ENCODE measurements at regions not wholly inside any gene's neighbourhood (a gene's known extent, or its start where the extent isn't known, plus 50 kb on each side); places are given as distances from the start of the nearest gene placed in this dataset.

DNA sequence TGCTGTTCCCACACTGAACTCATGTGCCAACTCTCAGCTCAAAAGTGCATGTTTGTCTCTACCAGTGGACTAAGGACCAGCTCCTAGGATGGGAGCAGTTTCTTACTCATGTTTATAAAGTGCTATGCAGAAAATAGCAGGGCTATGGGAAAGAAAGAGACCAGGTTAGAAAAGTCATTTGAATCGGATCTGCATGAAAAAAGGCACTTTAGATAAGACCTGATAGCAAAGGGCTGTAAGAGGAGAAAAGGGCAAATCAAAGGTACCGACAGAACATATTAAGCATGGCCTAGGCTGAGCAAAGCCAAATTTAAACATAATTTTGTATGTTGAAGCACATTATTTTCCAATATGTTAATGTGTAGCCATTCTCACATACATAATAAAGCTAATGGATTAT is 362.3 kb upstream of the ZFP42 start:
- Mint-ChIP-seq H3K27me3 (ENCODE audit: low read depth in 3 of 3) (peaks cover 0 to 1% (median 0%) of the 10 kb centered on the region in 3 donors), H3K4me1 (no peaks in the 10 kb centered on the region), H3K4me3 (no peak overlapping the region), H3K36me3 (no peaks in the 10 kb centered on the region), H3K27ac (no peak overlapping the region), H3K9me3 (peaks cover 0 to 4% (median 0%) of the 10 kb centered on the region in 7 donors)
- H3K9me3 ChIP-seq (replicated peaks in 1 of 2; ENCODE audit: control insufficient read depth in 1 of 2, insufficient read depth in 1 of 2, low read length in 2 of 2) = peaks cover 0 to 6% of the 10 kb centered on the region in 2 donors
- H3K4me1 ChIP-seq (ENCODE audit: control insufficient read depth in 1 of 2, insufficient read depth in 2 of 2, low read length in 2 of 2) = no peaks in the 10 kb centered on the region
- no peaks in the 10 kb centered on the region for H3K27me3 ChIP-seq (ENCODE audit: control insufficient read depth in 2 of 2, insufficient read depth in 2 of 2, low read length in 2 of 2)
- 40% methylated on average over 1 of the region's 2 CpGs for WGBS (ENCODE audit: insufficient coverage)
- no peak overlapping the region for H3K9ac ChIP-seq (ENCODE audit: insufficient read depth, low read length, poor library complexity, severe bottlenecking)
- no peaks in the 10 kb centered on the region for H4K20me1 ChIP-seq (ENCODE audit: insufficient read depth, low read length)
- no peaks in the 10 kb centered on the region for H3K36me3 ChIP-seq (replicated peaks in 1 of 2; ENCODE audit: control insufficient read depth in 1 of 2, insufficient read depth in 2 of 2, low read length in 2 of 2)
- H3K79me2 ChIP-seq (ENCODE audit: insufficient read depth, low read length) = no peaks in the 10 kb centered on the region
- TF ChIP-seq, protein P1, sequence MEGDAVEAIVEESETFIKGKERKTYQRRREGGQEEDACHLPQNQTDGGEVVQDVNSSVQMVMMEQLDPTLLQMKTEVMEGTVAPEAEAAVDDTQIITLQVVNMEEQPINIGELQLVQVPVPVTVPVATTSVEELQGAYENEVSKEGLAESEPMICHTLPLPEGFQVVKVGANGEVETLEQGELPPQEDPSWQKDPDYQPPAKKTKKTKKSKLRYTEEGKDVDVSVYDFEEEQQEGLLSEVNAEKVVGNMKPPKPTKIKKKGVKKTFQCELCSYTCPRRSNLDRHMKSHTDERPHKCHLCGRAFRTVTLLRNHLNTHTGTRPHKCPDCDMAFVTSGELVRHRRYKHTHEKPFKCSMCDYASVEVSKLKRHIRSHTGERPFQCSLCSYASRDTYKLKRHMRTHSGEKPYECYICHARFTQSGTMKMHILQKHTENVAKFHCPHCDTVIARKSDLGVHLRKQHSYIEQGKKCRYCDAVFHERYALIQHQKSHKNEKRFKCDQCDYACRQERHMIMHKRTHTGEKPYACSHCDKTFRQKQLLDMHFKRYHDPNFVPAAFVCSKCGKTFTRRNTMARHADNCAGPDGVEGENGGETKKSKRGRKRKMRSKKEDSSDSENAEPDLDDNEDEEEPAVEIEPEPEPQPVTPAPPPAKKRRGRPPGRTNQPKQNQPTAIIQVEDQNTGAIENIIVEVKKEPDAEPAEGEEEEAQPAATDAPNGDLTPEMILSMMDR (IDR thresholded peaks at IDR 0.05) = no peak
- no peak overlapping the region for H3K27ac ChIP-seq (ENCODE audit: low read depth in 1 of 2, low read length in 2 of 2)
- intact Hi-C loops (cut with micrococcal nuclease) = no loop called here
- no peak overlapping the region for H3K4me3 ChIP-seq (replicated peaks in 1 of 3; ENCODE audit: low read depth in 2 of 3, low read length in 3 of 3)
- no peak overlapping the region for H3K4me2 ChIP-seq (replicated peaks; ENCODE audit: extremely low read depth, low read length, poor library complexity, severe bottlenecking)
- no peak overlapping the region for H2AFZ ChIP-seq (ENCODE audit: insufficient read depth, low read depth, low read length, poor library complexity, severe bottlenecking)
- no peak for DNase-seq

DNA sequence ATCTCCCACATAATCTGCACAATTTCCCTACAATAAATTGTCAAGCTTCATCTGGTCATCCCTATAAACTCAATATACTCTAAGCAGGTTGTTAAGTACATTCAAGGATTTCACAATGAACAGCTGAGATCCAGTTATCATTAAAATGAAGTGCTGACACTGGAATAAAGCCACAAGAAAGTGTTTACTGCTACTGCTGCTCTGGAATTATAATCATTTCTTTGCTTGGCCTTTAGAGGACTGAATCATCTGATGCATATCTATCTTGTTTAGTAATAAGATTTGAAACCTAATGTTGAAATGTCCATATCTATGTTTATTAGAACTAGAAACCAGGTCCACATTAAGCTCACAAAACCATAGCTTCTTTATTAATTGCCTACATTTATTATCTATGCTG is 338.6 kb upstream of the ZFP42 start:
- H3K9ac ChIP-seq (ENCODE audit: insufficient read depth, low read length, poor library complexity, severe bottlenecking) = no peak overlapping the region
- Mint-ChIP-seq H3K4me3 (no peak overlapping the region), H3K27me3 (ENCODE audit: low read depth in 3 of 3) (peaks cover 0 to 3% (median 0%) of the 10 kb centered on the region in 3 donors), H3K4me1 (no peaks in the 10 kb centered on the region), H3K36me3 (no peaks in the 10 kb centered on the region), H3K27ac (no peak overlapping the region), H3K9me3 (peaks cover 0 to 23% (median 8%) of the 10 kb centered on the region in 7 donors)
- H3K4me3 ChIP-seq (replicated peaks in 1 of 3; ENCODE audit: low read depth in 2 of 3, low read length in 3 of 3) = no peak overlapping the region
- H3K79me2 ChIP-seq (ENCODE audit: insufficient read depth, low read length) = no peaks in the 10 kb centered on the region
- no peaks in the 10 kb centered on the region for H3K36me3 ChIP-seq (replicated peaks in 1 of 2; ENCODE audit: control insufficient read depth in 1 of 2, insufficient read depth in 2 of 2, low read length in 2 of 2)
- H4K20me1 ChIP-seq (ENCODE audit: insufficient read depth, low read length) = no peaks in the 10 kb centered on the region
- intact Hi-C loops (cut with micrococcal nuclease) = no loop called here
- H3K4me1 ChIP-seq (ENCODE audit: control insufficient read depth in 1 of 2, insufficient read depth in 2 of 2, low read length in 2 of 2) = no peaks in the 10 kb centered on the region
- no peaks in the 10 kb centered on the region for H3K27me3 ChIP-seq (ENCODE audit: control insufficient read depth in 2 of 2, insufficient read depth in 2 of 2, low read length in 2 of 2)
- DNase-seq = no peak
- no peaks in the 10 kb centered on the region for H3K9me3 ChIP-seq (replicated peaks in 1 of 2; ENCODE audit: control insufficient read depth in 1 of 2, insufficient read depth in 1 of 2, low read length in 2 of 2)
- H3K4me2 ChIP-seq (replicated peaks; ENCODE audit: extremely low read depth, low read length, poor library complexity, severe bottlenecking) = no peak overlapping the region
- TF ChIP-seq, protein P1 (IDR thresholded peaks at IDR 0.05) = no peak
- no peak overlapping the region for H3K27ac ChIP-seq (ENCODE audit: low read depth in 1 of 2, low read length in 2 of 2)
- no peak overlapping the region for H2AFZ ChIP-seq (ENCODE audit: insufficient read depth, low read depth, low read length, poor library complexity, severe bottlenecking)
